Gastroesophageal sphincter (tissue), 3 donors: ENCODE measurements at regions not wholly inside any gene's neighbourhood (a gene's known extent, or its start where the extent isn't known, plus 50 kb on each side); places are given as distances from the start of the nearest gene placed in this dataset.

ENCODE experiments used
- CTCF ChIP-seq, 4 experiments: fragments of 200-600 bp in 2 of 4; fragments of 450-650 bp in 2 of 4; sonication (generic) in 1 of 4; IDR thresholded peaks; one replicate each; pipeline ENCODE4 v1.5.1; 2017 to 2019; ENCODE audit warnings: antibody characterized with exemption in 4 of 4, mild to moderate bottlenecking in 2 of 4, moderate library complexity in 2 of 4
- POLR2AphosphoS5 ChIP-seq: sonication (generic); formaldehyde crosslinking; IDR thresholded peaks from one replicate; pipeline ENCODE4 v1.6.1; 2017; ENCODE audit warnings: antibody characterized with exemption

GRCh38 chr9:120156376-120156775 lies 423.6 kb downstream of the CDK5RAP2 start:
- TF ChIP-seq CTCF (IDR thresholded peaks at IDR 0.05), result no peak
- no peak for TF ChIP-seq POLR2AphosphoS5
